A673 (cell line): ENCODE measurements at regions not wholly inside any gene's neighbourhood (a gene's known extent, or its start where the extent isn't known, plus 50 kb on each side); places are given as distances from the start of the nearest gene placed in this dataset.

Source experiments
- BruUV-seq: library from RNA; stranded (reverse); fragments of 400-500 nt; replicated peaks from 2 replicates; lab custom pipeline; 2021; lab: Mats Ljungman, UMichigan
- CTCF ChIA-PET: fragments of 300-600 bp; sonication (Branson Sonifier 250); formaldehyde crosslinking; loops from one replicate; lab custom pipeline; 2022; ENCODE audit warnings: antibody characterized with exemption; lab: Charles Lee
- POLR2A ChIA-PET: fragments of 300-600 bp; sonication (Branson Sonifier 250); formaldehyde crosslinking; loops from one replicate; lab custom pipeline; 2022; ENCODE audit warnings: antibody characterized with exemption; ENCODE audit not compliant: low non-redundant PET; lab: Charles Lee
- DNase-seq: peaks from one replicate; pipeline ENCODE4 v3.0.0-alpha.2; 2015; ENCODE audit warnings: low spot score
- H3K27ac ChIP-seq: fragments of 200-600 bp; sonication (generic); 2 replicates; pipeline ENCODE4 v1.5.1; 2016; ENCODE audit warnings: mixed run types, low read depth, mild to moderate bottlenecking, mixed read lengths, antibody characterized with exemption, low read length; ENCODE audit not compliant: poor library complexity, severe bottlenecking
- H3K27me3 ChIP-seq: fragments of 200-600 bp; sonication (generic); replicated peaks from 2 replicates; pipeline ENCODE4 v1.6.1; 2017; ENCODE audit warnings: mixed run types, low read depth, mild to moderate bottlenecking, mixed read lengths, antibody characterized with exemption, low read length; ENCODE audit not compliant: insufficient read depth, poor library complexity
- H3K36me3 ChIP-seq: fragments of 200-600 bp; sonication (generic); 2 replicates; pipeline ENCODE4 v1.6.1; 2016; ENCODE audit warnings: mixed run types, mild to moderate bottlenecking, mixed read lengths, antibody characterized with exemption, low read length; ENCODE audit not compliant: insufficient read depth, poor library complexity, severe bottlenecking
- H3K4me1 ChIP-seq: fragments of 200-600 bp; sonication (generic); 2 replicates; pipeline ENCODE4 v1.6.1; 2017; ENCODE audit warnings: mixed run types, mild to moderate bottlenecking, mixed read lengths, antibody characterized with exemption, low read length; ENCODE audit not compliant: insufficient read depth, poor library complexity, severe bottlenecking
- H3K4me3 ChIP-seq: fragments of 200-600 bp; sonication (generic); 2 replicates; pipeline ENCODE4 v1.5.1; 2016; ENCODE audit warnings: low read depth, mixed run types, mild to moderate bottlenecking, mixed read lengths, low read length; ENCODE audit not compliant: poor library complexity, severe bottlenecking
- H3K9me3 ChIP-seq: fragments of 200-600 bp; sonication (generic); 2 replicates; pipeline ENCODE4 v1.6.1; 2016; ENCODE audit warnings: mixed run types, low read depth, mild to moderate bottlenecking, mixed read lengths, antibody characterized with exemption, low read length; ENCODE audit not compliant: poor library complexity, severe bottlenecking
- CTCF ChIP-seq: fragments of 300-800, 200-600 bp; sonication (generic); conservative IDR thresholded peaks from 2 replicates; pipeline ENCODE4 v1.5.1; 2017; ENCODE audit warnings: low read depth, mild to moderate bottlenecking, antibody characterized with exemption, low read length, moderate library complexity, mixed read lengths
- EZH2 ChIP-seq: fragments of 200-600 bp; sonication (generic); IDR thresholded peaks from 2 replicates; pipeline ENCODE4 v1.6.1; 2017; ENCODE audit warnings: borderline replicate concordance, low read depth, mild to moderate bottlenecking, mixed read lengths, antibody characterized with exemption, low read length; ENCODE audit not compliant: poor library complexity, severe bottlenecking
- intact Hi-C: fragments of 100-400 bp; cut with micrococcal nuclease; formaldehyde crosslinking; loops from one replicate; pipeline ENCODE4 v1.10.0; 2022; ENCODE audit not compliant: unreplicated experiment

- no peak for DNase-seq
- Histone ChIP-seq H3K4me3 (no peak overlapping the region), H3K36me3 (no peaks in the 10 kb centered on the region), H3K27ac (no peak overlapping the region), H3K27me3 (peaks cover 53% of the 10 kb centered on the region), H3K9me3 (no peaks in the 10 kb centered on the region), H3K4me1 (no peaks in the 10 kb centered on the region)
- TF ChIP-seq EZH2: no peak
- TF ChIP-seq CTCF: no peak
- ChIA-PET CTCF (no interaction called here), POLR2A (no interaction called here)
- BruUV-seq: no TSS peak
- intact Hi-C loops: no loop called here
Observed at GRCh38 chr17:6299275-6299674, 135.6 kb downstream of the AIPL1 start.

- intact Hi-C loops: no loop called here
- BruUV-seq: no TSS peak
- no peak for DNase-seq
- ChIA-PET POLR2A (no interaction called here), CTCF (no interaction called here)
- no peak for TF ChIP-seq EZH2
- no peak for TF ChIP-seq CTCF
- no peak overlapping the region for H3K4me3 ChIP-seq
- peaks cover 65% of the 10 kb centered on the region for H3K27me3 ChIP-seq
- H3K9me3 ChIP-seq: no peaks in the 10 kb centered on the region
- no peak overlapping the region for H3K27ac ChIP-seq
- H3K4me1 ChIP-seq: no peaks in the 10 kb centered on the region
- no peaks in the 10 kb centered on the region for H3K36me3 ChIP-seq
Observed at GRCh38 chr17:6297960-6298359, 137.0 kb downstream of the AIPL1 start.

GRCh38 chr17:6297119-6297518 lies 137.8 kb downstream of the AIPL1 start:
- Histone ChIP-seq H3K4me3 (no peak overlapping the region), H3K9me3 (no peaks in the 10 kb centered on the region), H3K27me3 (peaks cover 69% of the 10 kb centered on the region), H3K27ac (no peak overlapping the region), H3K4me1 (no peaks in the 10 kb centered on the region), H3K36me3 (no peaks in the 10 kb centered on the region)
- intact Hi-C loops: no loop called here
- ChIA-PET POLR2A (no interaction called here), CTCF (interaction anchor here (0.7 kb wide), 1 partner anchor 116 kb away, joined by 4 read pairs; no protein-coding TSS in a partner anchor)
- DNase-seq: no peak
- no TSS peak for BruUV-seq
- TF ChIP-seq EZH2 (no peak), CTCF (no peak)
